NB4 (cell line): ENCODE measurements at regions not wholly inside any gene's neighbourhood (a gene's known extent, or its start where the extent isn't known, plus 50 kb on each side); places are given as distances from the start of the nearest gene placed in this dataset.
"Not testable (repeated sequence)": the region's sequence is repeated elsewhere in the genome, so short reads cannot be mapped to it uniquely, and the experiment has no call there.

ENCODE experiments used
- DNase-seq: peaks from one replicate; pipeline ENCODE4 v3.0.0; 2010; ENCODE audit warnings: low read depth
- H3K4me3 ChIP-seq: one replicate; pipeline ENCODE4 v1.5.1; 2011; ENCODE audit warnings: mild to moderate bottlenecking, low read depth, low read length, moderate library complexity
- CTCF ChIP-seq: IDR thresholded peaks from one replicate; pipeline ENCODE4 v1.5.1; 2012; ENCODE audit warnings: low read depth, low read length
- MAX ChIP-seq: IDR thresholded peaks from 2 replicates; pipeline ENCODE4 v1.6.1; 2011; ENCODE audit warnings: low read depth, low read length
- MYC ChIP-seq: IDR thresholded peaks from 2 replicates; pipeline ENCODE4 v1.6.1; 2011; ENCODE audit warnings: low read depth, low read length
- POLR2A ChIP-seq: IDR thresholded peaks from 2 replicates; pipeline ENCODE4 v1.6.1; 2011; ENCODE audit warnings: mild to moderate bottlenecking; ENCODE audit not compliant: insufficient read length; ENCODE audit errors: extremely low read depth

- no peak for TF ChIP-seq CTCF
- no peak for TF ChIP-seq POLR2A
- TF ChIP-seq MAX = no peak
- TF ChIP-seq MYC = no peak
- DNase-seq = no peak
- no peak overlapping the region for H3K4me3 ChIP-seq
These were observed 112.5 kb downstream of the RPLP1 start for GRCh38 chr15:69565066-69565655.

GRCh38 chr15:69567238-69567760 lies 114.7 kb downstream of the RPLP1 start:
- not testable (repeated sequence) for DNase-seq, H3K4me3 ChIP-seq

- no peak for DNase-seq
- TF ChIP-seq CTCF = no peak
- no peak for TF ChIP-seq MAX
- no peak for TF ChIP-seq POLR2A
- TF ChIP-seq MYC = no peak
These were observed 115.8 kb downstream of the RPLP1 start for GRCh38 chr15:69568173-69569009.

GRCh38 chr15:69570454-69570853 lies 117.8 kb downstream of the RPLP1 start:
- no peak for TF ChIP-seq POLR2A
- no peak for TF ChIP-seq MAX
- TF ChIP-seq CTCF = no peak
- TF ChIP-seq MYC = no peak
- H3K4me3 ChIP-seq = no peak overlapping the region
- DNase-seq = no peak

More at GRCh38 chr15:69568173-69569009, 115.8 kb downstream of the RPLP1 start:
- H3K4me3 ChIP-seq = no peak overlapping the region

- no peak for DNase-seq
- TF ChIP-seq POLR2A (no peak), CTCF (no peak), MAX (no peak), MYC (no peak)
These were observed 118.4 kb downstream of the RPLP1 start for GRCh38 chr15:69570997-69571396.

GRCh38 chr15:69573278-69573677 lies 120.7 kb downstream of the RPLP1 start:
- not testable (repeated sequence) for DNase-seq, H3K4me3 ChIP-seq

More at GRCh38 chr15:69570997-69571396, 118.4 kb downstream of the RPLP1 start:
- H3K4me3 ChIP-seq = no peak overlapping the region
